ENCODE measurements at regions not wholly inside any gene's neighbourhood (a gene's known extent, or its start where the extent isn't known, plus 50 kb on each side); places are given as distances from the start of the nearest gene placed in this dataset.

GRCh38 chr3:148054999-148055398, 642.7 kb upstream of the AGTR1 start:
- Histone ChIP-seq H3K27me3 (no peaks in the 10 kb centered on the region), H3K4me1 (no peaks in the 10 kb centered on the region), H3K27ac (no peak overlapping the region), H3K9me3 (peaks cover 0 to under 1% (median 0%) of the 10 kb centered on the region in 3 donors), H3K4me3 (no peak overlapping the region), H3K36me3 (no peaks in the 10 kb centered on the region)
- 17 to 34% methylated on average over 1 to 2 of the region's 2 CpGs for WGBS, 2 donors (ENCODE audit: low coverage in 1 of 2)
- TF ChIP-seq, protein P1, sequence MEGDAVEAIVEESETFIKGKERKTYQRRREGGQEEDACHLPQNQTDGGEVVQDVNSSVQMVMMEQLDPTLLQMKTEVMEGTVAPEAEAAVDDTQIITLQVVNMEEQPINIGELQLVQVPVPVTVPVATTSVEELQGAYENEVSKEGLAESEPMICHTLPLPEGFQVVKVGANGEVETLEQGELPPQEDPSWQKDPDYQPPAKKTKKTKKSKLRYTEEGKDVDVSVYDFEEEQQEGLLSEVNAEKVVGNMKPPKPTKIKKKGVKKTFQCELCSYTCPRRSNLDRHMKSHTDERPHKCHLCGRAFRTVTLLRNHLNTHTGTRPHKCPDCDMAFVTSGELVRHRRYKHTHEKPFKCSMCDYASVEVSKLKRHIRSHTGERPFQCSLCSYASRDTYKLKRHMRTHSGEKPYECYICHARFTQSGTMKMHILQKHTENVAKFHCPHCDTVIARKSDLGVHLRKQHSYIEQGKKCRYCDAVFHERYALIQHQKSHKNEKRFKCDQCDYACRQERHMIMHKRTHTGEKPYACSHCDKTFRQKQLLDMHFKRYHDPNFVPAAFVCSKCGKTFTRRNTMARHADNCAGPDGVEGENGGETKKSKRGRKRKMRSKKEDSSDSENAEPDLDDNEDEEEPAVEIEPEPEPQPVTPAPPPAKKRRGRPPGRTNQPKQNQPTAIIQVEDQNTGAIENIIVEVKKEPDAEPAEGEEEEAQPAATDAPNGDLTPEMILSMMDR (IDR thresholded peaks at IDR 0.05) = no peak
- TF ChIP-seq POLR2A (IDR thresholded peaks at IDR 0.05) = no peak
- TF ChIP-seq EP300 (IDR thresholded peaks at IDR 0.05) = no peak
- no peak for TF ChIP-seq POLR2AphosphoS5 (IDR thresholded peaks at IDR 0.05)
- ATAC-seq = no peak

GRCh38 chr3:148062590-148062989, 635.1 kb upstream of the AGTR1 start:
- WGBS, 2 donors (ENCODE audit: low coverage in 1 of 2) = 78 to 83% methylated on average over 1 of the region's 1 CpG
- TF ChIP-seq, protein P1 (IDR thresholded peaks at IDR 0.05) = no peak
- no peak for TF ChIP-seq POLR2AphosphoS5 (IDR thresholded peaks at IDR 0.05)
- no peak for TF ChIP-seq EP300 (IDR thresholded peaks at IDR 0.05)
- TF ChIP-seq POLR2A (IDR thresholded peaks at IDR 0.05) = no peak
- H3K9me3 ChIP-seq = no peaks in the 10 kb centered on the region
- H3K27ac ChIP-seq = no peak overlapping the region
- no peak for ATAC-seq
- H3K4me3 ChIP-seq = no peak overlapping the region
- no peaks in the 10 kb centered on the region for H3K36me3 ChIP-seq
- H3K27me3 ChIP-seq = no peaks in the 10 kb centered on the region
- H3K4me1 ChIP-seq = no peaks in the 10 kb centered on the region

GRCh38 chr3:148066802-148067201, 630.9 kb upstream of the AGTR1 start:
- 14 to 44% methylated on average over 1 of the region's 1 CpG for WGBS, 2 donors (ENCODE audit: low coverage in 1 of 2)
- ATAC-seq = no peak
- Histone ChIP-seq H3K27me3 (no peaks in the 10 kb centered on the region), H3K4me3 (no peak overlapping the region), H3K9me3 (no peaks in the 10 kb centered on the region), H3K36me3 (no peaks in the 10 kb centered on the region), H3K27ac (no peak overlapping the region), H3K4me1 (no peaks in the 10 kb centered on the region)
- no peak for TF ChIP-seq EP300 (IDR thresholded peaks at IDR 0.05)
- no peak for TF ChIP-seq POLR2A (IDR thresholded peaks at IDR 0.05)
- no peak for TF ChIP-seq POLR2AphosphoS5 (IDR thresholded peaks at IDR 0.05)
- TF ChIP-seq, protein P1 (IDR thresholded peaks at IDR 0.05) = no peak

- Histone ChIP-seq H3K4me1 (no peaks in the 10 kb centered on the region), H3K36me3 (no peaks in the 10 kb centered on the region), H3K4me3 (no peak overlapping the region), H3K27me3 (no peaks in the 10 kb centered on the region), H3K9me3 (no peaks in the 10 kb centered on the region), H3K27ac (no peak overlapping the region)
- no peak for ATAC-seq
- TF ChIP-seq POLR2AphosphoS5 (IDR thresholded peaks at IDR 0.05) = no peak
- no peak for TF ChIP-seq POLR2A (IDR thresholded peaks at IDR 0.05)
- no peak for TF ChIP-seq EP300 (IDR thresholded peaks at IDR 0.05)
- TF ChIP-seq, protein P1 (IDR thresholded peaks at IDR 0.05) = no peak
- 43 to 100% methylated on average over 1 of the region's 1 CpG for WGBS, 2 donors (ENCODE audit: low coverage in 1 of 2)
These were observed 629.2 kb upstream of the AGTR1 start for GRCh38 chr3:148068466-148068865.

GRCh38 chr3:148070041-148070440, 627.7 kb upstream of the AGTR1 start:
- no peaks in the 10 kb centered on the region for H3K36me3 ChIP-seq
- no peak overlapping the region for H3K27ac ChIP-seq
- H3K4me1 ChIP-seq = no peaks in the 10 kb centered on the region
- no peaks in the 10 kb centered on the region for H3K27me3 ChIP-seq
- WGBS, 2 donors (ENCODE audit: low coverage in 1 of 2) = 73 to 78% methylated on average over 3 of the region's 3 CpGs
- H3K4me3 ChIP-seq = no peak overlapping the region
- no peak for TF ChIP-seq POLR2AphosphoS5 (IDR thresholded peaks at IDR 0.05)
- TF ChIP-seq, protein P1 (IDR thresholded peaks at IDR 0.05) = no peak
- TF ChIP-seq POLR2A (IDR thresholded peaks at IDR 0.05) = no peak
- TF ChIP-seq EP300 (IDR thresholded peaks at IDR 0.05) = no peak
- ATAC-seq = no peak
- H3K9me3 ChIP-seq = no peaks in the 10 kb centered on the region

Measured in gastroesophageal sphincter (tissue), 4 donors.